ENCODE measurements at regions not wholly inside any gene's neighbourhood (a gene's known extent, or its start where the extent isn't known, plus 50 kb on each side); places are given as distances from the start of the nearest gene placed in this dataset.
A peak's percentile ranks its signal among the peaks of the same experiment; 100 is the strongest.

GRCh38 chr9:13705373-13705772 lies 425.9 kb upstream of the MPDZ start:
- Histone ChIP-seq H3K27ac (ENCODE audit: extremely low read depth, low read depth, low read length) (no peak overlapping the region), H3K4me1 (ENCODE audit: control insufficient read depth, insufficient read depth, low read length) (no peaks in the 10 kb centered on the region), H3K9me3 (ENCODE audit: control insufficient read depth, insufficient read depth, low read depth, low read length) (no peaks in the 10 kb centered on the region), H3K36me3 (ENCODE audit: control insufficient read depth in 2 of 2, insufficient read depth in 1 of 2, low read length in 2 of 2) (no peaks in the 10 kb centered on the region), H3K4me3 (ENCODE audit: low read depth, low read length) (no peak overlapping the region)
- ChIA-PET POLR2A (no interaction called here), CTCF (no interaction called here)
- TF ChIP-seq EGR2 (tag by site-specific recombination; IDR thresholded peaks at IDR 0.05; ENCODE audit: low read depth) (no peak), ZNF112 (tag by site-specific recombination; IDR thresholded peaks at IDR 0.05) (0 out of 2 replicates have a peak, but pooled peaks have one; percentile 55), ZNF677 (tag by site-specific recombination; IDR thresholded peaks at IDR 0.05) (no peak)

GRCh38 chr9:13690595-13690994 lies 411.1 kb upstream of the MPDZ start:
- Histone ChIP-seq H3K9me3 (ENCODE audit: control insufficient read depth, insufficient read depth, low read depth, low read length) (no peaks in the 10 kb centered on the region), H3K4me1 (ENCODE audit: control insufficient read depth, insufficient read depth, low read length) (no peaks in the 10 kb centered on the region), H3K36me3 (ENCODE audit: control insufficient read depth in 2 of 2, insufficient read depth in 1 of 2, low read length in 2 of 2) (no peaks in the 10 kb centered on the region), H3K4me3 (ENCODE audit: low read depth, low read length) (no peak overlapping the region), H3K27ac (ENCODE audit: extremely low read depth, low read depth, low read length) (no peak overlapping the region)
- TF ChIP-seq ZFP37 (tag by site-specific recombination; IDR thresholded peaks at IDR 0.05): no peak
- TF ChIP-seq ZNF585B (tag by site-specific recombination; IDR thresholded peaks at IDR 0.05): no peak
- TF ChIP-seq SETDB1 (IDR thresholded peaks at IDR 0.05; ENCODE audit: insufficient read length, low read length): no peak
- no peak for TF ChIP-seq MEIS1 (CRISPR knock-in tag; IDR thresholded peaks at IDR 0.05; ENCODE audit: borderline replicate concordance)
- TF ChIP-seq SCRT2 (tag by site-specific recombination; IDR thresholded peaks at IDR 0.05): no peak
- no peak for TF ChIP-seq MYNN (tag by site-specific recombination; IDR thresholded peaks at IDR 0.05; ENCODE audit: borderline replicate concordance)
- CTCF ChIA-PET: interaction anchor here (0.6 to 0.9 kb wide), 3 partner anchors 11 to 263 kb away, joined by 3 read pairs; no protein-coding TSS in a partner anchor
- POLR2A ChIA-PET: no interaction called here

DNA sequence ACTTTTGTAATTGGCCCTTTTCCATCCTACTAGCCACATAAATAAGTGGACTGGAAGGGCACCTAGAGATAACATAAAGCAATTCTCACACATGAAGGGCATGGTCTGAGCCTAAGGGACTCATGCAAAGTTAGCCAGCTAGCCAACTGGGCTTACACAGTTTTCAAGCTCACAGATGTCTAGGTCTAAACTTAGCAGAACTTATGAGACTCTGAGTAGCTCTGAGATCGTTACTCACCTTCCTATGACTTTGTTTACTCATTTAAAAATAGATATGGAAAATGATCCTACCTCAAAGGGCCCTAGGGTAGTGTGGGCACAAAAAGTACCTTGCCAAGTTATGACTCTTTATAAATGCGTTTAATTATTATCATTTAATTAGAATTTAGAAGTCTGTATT lies 410.4 kb upstream of the MPDZ start:
- H3K9me3 ChIP-seq (ENCODE audit: control insufficient read depth, insufficient read depth, low read depth, low read length): no peaks in the 10 kb centered on the region
- CTCF ChIA-PET: interaction anchor here (0.6 to 1.2 kb wide), 6 partner anchors 10 to 263 kb away, joined by 3 to 4 read pairs (median 3); no protein-coding TSS in a partner anchor
- POLR2A ChIA-PET: no interaction called here
- TF ChIP-seq OVOL3 (tag by site-specific recombination; IDR thresholded peaks at IDR 0.05): no peak
- TF ChIP-seq ZNF292 (tag by site-specific recombination; IDR thresholded peaks at IDR 0.05; ENCODE audit: borderline replicate concordance, low read depth): no peak
- H3K36me3 ChIP-seq (ENCODE audit: control insufficient read depth in 2 of 2, insufficient read depth in 1 of 2, low read length in 2 of 2): no peaks in the 10 kb centered on the region
- H3K4me3 ChIP-seq (ENCODE audit: low read depth, low read length): no peak overlapping the region
- no peaks in the 10 kb centered on the region for H3K4me1 ChIP-seq (ENCODE audit: control insufficient read depth, insufficient read depth, low read length)
- no peak overlapping the region for H3K27ac ChIP-seq (ENCODE audit: extremely low read depth, low read depth, low read length)

DNA sequence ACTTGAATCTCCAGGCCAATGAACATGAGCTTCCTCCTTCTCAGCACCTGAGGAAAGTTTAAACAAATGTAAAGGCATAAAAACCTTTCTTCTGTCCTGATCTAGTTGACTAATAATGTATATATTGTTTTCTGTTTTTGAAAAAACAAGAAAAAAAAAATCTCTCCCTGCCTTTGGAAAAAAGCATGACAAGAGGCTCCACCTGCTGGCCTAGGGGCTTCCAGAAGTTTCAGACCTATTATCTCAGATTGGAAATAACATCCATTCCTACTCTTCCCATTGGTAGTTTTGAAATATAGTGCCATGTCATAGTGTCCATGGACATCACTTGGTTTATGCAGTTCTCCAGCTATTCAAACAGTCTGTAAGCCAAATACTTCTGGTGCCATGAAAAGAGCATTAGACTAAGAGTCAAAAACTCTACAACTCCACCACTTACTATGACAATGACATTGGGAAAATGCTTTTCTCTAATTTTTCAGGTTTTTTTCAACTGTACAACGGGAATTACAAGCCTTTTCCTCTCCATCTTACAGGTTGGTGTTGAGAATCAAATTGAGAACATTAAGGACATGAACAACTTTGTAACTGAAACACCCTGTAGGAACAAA lies 409.6 kb upstream of the MPDZ start:
- Histone ChIP-seq H3K4me3 (ENCODE audit: low read depth, low read length) (no peak overlapping the region), H3K4me1 (ENCODE audit: control insufficient read depth, insufficient read depth, low read length) (no peaks in the 10 kb centered on the region), H3K36me3 (ENCODE audit: control insufficient read depth in 2 of 2, insufficient read depth in 1 of 2, low read length in 2 of 2) (no peaks in the 10 kb centered on the region), H3K9me3 (ENCODE audit: control insufficient read depth, insufficient read depth, low read depth, low read length) (no peaks in the 10 kb centered on the region), H3K27ac (ENCODE audit: extremely low read depth, low read depth, low read length) (no peak overlapping the region)
- ChIA-PET POLR2A (no interaction called here), CTCF (interaction anchor here (0.6 to 1.9 kb wide), 12 partner anchors 9 to 992 kb away, joined by 3 to 17 read pairs (median 3); no protein-coding TSS in a partner anchor)
- TF ChIP-seq HOXA7 (CRISPR knock-in tag; IDR thresholded peaks at IDR 0.05; ENCODE audit: borderline replicate concordance) (no peak), CTCF (tag by site-specific recombination; IDR thresholded peaks at IDR 0.05) (no peak), ZNF624 (tag by site-specific recombination; IDR thresholded peaks at IDR 0.05) (no peak), GLI2 (tag by site-specific recombination; IDR thresholded peaks at IDR 0.05; ENCODE audit: borderline replicate concordance, low read depth) (no peak), ZNF132 (tag by site-specific recombination; IDR thresholded peaks at IDR 0.05; ENCODE audit: borderline replicate concordance) (no peak), ZNF654 (tag by site-specific recombination; IDR thresholded peaks at IDR 0.05; ENCODE audit: low read depth) (peak; percentile 9; the same call in 1 of the 2 replicates)

Data from HEK293 (cell line).